Heart left ventricle (tissue), 13 donors: ENCODE measurements at regions not wholly inside any gene's neighbourhood (a gene's known extent, or its start where the extent isn't known, plus 50 kb on each side); places are given as distances from the start of the nearest gene placed in this dataset.

Experiments
- POLR2A ChIP-seq, 2 donors: fragments of 450-650 bp; IDR thresholded peaks; one replicate each; pipeline ENCODE4 v1.6.1; 2017; ENCODE audit warnings: antibody characterized with exemption in 2 of 2, mild to moderate bottlenecking in 2 of 2, moderate library complexity in 2 of 2
- TF ChIP-seq, protein P1 (sequence below), 12 donors: fragments of 200-600 bp; sonication (generic) in 4 of 12; IDR thresholded peaks; one replicate each; pipeline versions ENCODE4 v1.5.0 to v1.8.0; 2018 to 2022; ENCODE audit warnings: antibody characterized with exemption in 12 of 12, mild to moderate bottlenecking in 5 of 12
- donor health status: ischemic (EF 13 %, LVEDD 7.1; RV severe dilation, severe dysfunction).
- donor health status: DM: no; HTN: yes; CAD: no.
- donor health status: DM: no; HTN: no; CAD: no.
- donor health status: ischemic (EF 25% LVEDD 6.9; RV normal size, moderate dysfunction).
- donor health status: ischemic (EF 25% LVEDD 5.7; RV mildly dilated, moderate dysfunction).
- donor health status: ischemic (EF 35%, LVEDD 5.7; RV mildly dilated, moderate dysfunction).
- donor health status: nonischemic (EF 11% LVEDD 7.7; RV severe dilation, severe dysfunction).
- donor health status: DM: yes; HTN: yes; CAD: no.
- donor health status: PGD.
- donor health status: ischemic (EF 29% LVEDD 5.4; RV normal size, mild dysfunction).
- donor health status: nonischemic (EF 23%, LVEDD 6.1; RV moderate dilation, normal function).

DNA sequence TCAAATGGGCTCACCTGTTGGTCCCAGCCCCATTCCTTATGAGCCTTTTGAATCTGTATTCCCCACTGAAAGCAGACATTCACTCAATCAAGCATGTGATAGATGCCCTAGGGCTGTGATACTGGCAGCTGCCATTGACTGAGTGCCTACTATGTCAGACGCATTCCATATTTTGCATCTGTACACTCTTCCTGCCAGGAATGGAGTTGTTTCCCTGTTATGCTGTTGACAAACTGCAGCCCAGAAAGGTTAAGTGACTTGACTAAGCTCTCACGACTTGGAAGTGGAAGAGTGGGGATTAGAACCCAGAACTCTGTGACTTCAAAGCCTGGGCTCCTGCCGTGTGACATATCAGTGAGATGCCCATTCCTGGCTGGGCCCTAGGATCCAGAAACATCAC, 211.4 kb downstream of the RPLP1 start:
- TF ChIP-seq, protein P1, sequence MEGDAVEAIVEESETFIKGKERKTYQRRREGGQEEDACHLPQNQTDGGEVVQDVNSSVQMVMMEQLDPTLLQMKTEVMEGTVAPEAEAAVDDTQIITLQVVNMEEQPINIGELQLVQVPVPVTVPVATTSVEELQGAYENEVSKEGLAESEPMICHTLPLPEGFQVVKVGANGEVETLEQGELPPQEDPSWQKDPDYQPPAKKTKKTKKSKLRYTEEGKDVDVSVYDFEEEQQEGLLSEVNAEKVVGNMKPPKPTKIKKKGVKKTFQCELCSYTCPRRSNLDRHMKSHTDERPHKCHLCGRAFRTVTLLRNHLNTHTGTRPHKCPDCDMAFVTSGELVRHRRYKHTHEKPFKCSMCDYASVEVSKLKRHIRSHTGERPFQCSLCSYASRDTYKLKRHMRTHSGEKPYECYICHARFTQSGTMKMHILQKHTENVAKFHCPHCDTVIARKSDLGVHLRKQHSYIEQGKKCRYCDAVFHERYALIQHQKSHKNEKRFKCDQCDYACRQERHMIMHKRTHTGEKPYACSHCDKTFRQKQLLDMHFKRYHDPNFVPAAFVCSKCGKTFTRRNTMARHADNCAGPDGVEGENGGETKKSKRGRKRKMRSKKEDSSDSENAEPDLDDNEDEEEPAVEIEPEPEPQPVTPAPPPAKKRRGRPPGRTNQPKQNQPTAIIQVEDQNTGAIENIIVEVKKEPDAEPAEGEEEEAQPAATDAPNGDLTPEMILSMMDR (IDR thresholded peaks at IDR 0.05), result no peak
- no peak for TF ChIP-seq POLR2A (IDR thresholded peaks at IDR 0.05)
